Suprapubic skin (tissue), 4 donors: ENCODE measurements at regions not wholly inside any gene's neighbourhood (a gene's known extent, or its start where the extent isn't known, plus 50 kb on each side); places are given as distances from the start of the nearest gene placed in this dataset.
"Not testable (repeated sequence)": the region's sequence is repeated elsewhere in the genome, so short reads cannot be mapped to it uniquely, and the experiment has no call there.

Source experiments
- DNase-seq, 2 donors: peaks; one replicate each; pipeline ENCODE4 v3.0.0-alpha.2; 2019; ENCODE audit warnings: low spot score in 2 of 2
- H3K27ac ChIP-seq: fragments of 200-600 bp; sonication (generic); one replicate; pipeline ENCODE4 v1.5.1; 2019
- H3K27me3 ChIP-seq: fragments of 200-600 bp; sonication (generic); one replicate; pipeline ENCODE4 v1.5.1; 2019
- H3K36me3 ChIP-seq: fragments of 200-600 bp; sonication (generic); one replicate; pipeline ENCODE4 v1.5.1; 2019
- H3K4me1 ChIP-seq: fragments of 200-600 bp; sonication (generic); one replicate; pipeline ENCODE4 v1.5.1; 2019
- H3K4me3 ChIP-seq: fragments of 200-600 bp; sonication (generic); one replicate; pipeline ENCODE4 v1.5.1; 2019; ENCODE audit warnings: mild to moderate bottlenecking
- H3K9me3 ChIP-seq: fragments of 200-600 bp; sonication (generic); one replicate; pipeline ENCODE4 v1.5.1; 2019
- EP300 ChIP-seq: sonication (generic); formaldehyde crosslinking; IDR thresholded peaks from one replicate; pipeline ENCODE4 v1.6.1; 2017; ENCODE audit warnings: antibody characterized with exemption
- POLR2A ChIP-seq, 2 donors: fragments of 450-650 bp; IDR thresholded peaks; one replicate each; pipeline ENCODE4 v1.6.1; 2017; ENCODE audit warnings: antibody characterized with exemption in 2 of 2, mild to moderate bottlenecking in 2 of 2, moderate library complexity in 2 of 2
- POLR2AphosphoS5 ChIP-seq, 3 donors: sonication (generic); formaldehyde crosslinking; IDR thresholded peaks; one replicate each; pipeline ENCODE4 v1.6.1; 2017; ENCODE audit warnings: antibody characterized with exemption in 3 of 3
- WGBS: methylation state at CpG from one replicate; pipeline ENCODE4 v1.1.5; 2018; 5-methylcytosine and 5-hydroxymethylcytosine counted together
- TF ChIP-seq, protein P1 (sequence below), 2 donors: fragments of 200-600 bp in 1 of 2; fragments of 450-650 bp in 1 of 2; sonication (generic) in 1 of 2; IDR thresholded peaks; one replicate each; pipeline ENCODE4 v1.5.1; 2016 to 2019; ENCODE audit warnings: antibody characterized with exemption in 2 of 2, mild to moderate bottlenecking in 1 of 2, moderate library complexity in 1 of 2

DNA sequence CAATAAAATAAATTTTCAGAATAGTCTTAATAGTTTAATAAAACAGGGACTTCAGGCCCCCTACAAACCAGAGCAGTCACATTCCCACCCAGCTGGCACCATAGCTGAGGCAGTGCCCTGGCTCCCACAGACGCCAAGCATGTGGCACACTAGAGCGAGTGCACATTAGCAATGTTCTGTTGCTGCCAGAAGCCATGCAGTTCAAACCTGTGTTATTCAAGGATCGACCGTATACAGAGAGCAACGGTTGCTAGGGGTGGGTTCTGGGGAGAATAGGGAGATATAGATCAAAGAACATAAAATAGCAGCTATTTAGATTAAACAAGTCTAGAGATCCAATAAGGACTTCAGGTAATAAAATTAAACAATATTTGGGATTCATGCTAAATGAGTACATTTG is 419.3 kb upstream of the KLHL1 start:
- no peaks in the 10 kb centered on the region for H3K27me3 ChIP-seq
- H3K27ac ChIP-seq: no peak overlapping the region
- H3K9me3 ChIP-seq: no peaks in the 10 kb centered on the region
- H3K4me3 ChIP-seq: no peak overlapping the region
- 58% methylated on average over 5 of the region's 5 CpGs for WGBS
- H3K4me1 ChIP-seq: no peaks in the 10 kb centered on the region
- H3K36me3 ChIP-seq: no peaks in the 10 kb centered on the region
- TF ChIP-seq POLR2A (IDR thresholded peaks at IDR 0.05) (no peak), EP300 (no peak), POLR2AphosphoS5 (IDR thresholded peaks at IDR 0.05) (no peak)
- TF ChIP-seq, protein P1, sequence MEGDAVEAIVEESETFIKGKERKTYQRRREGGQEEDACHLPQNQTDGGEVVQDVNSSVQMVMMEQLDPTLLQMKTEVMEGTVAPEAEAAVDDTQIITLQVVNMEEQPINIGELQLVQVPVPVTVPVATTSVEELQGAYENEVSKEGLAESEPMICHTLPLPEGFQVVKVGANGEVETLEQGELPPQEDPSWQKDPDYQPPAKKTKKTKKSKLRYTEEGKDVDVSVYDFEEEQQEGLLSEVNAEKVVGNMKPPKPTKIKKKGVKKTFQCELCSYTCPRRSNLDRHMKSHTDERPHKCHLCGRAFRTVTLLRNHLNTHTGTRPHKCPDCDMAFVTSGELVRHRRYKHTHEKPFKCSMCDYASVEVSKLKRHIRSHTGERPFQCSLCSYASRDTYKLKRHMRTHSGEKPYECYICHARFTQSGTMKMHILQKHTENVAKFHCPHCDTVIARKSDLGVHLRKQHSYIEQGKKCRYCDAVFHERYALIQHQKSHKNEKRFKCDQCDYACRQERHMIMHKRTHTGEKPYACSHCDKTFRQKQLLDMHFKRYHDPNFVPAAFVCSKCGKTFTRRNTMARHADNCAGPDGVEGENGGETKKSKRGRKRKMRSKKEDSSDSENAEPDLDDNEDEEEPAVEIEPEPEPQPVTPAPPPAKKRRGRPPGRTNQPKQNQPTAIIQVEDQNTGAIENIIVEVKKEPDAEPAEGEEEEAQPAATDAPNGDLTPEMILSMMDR (IDR thresholded peaks at IDR 0.05): no peak
- no peak for DNase-seq

DNA sequence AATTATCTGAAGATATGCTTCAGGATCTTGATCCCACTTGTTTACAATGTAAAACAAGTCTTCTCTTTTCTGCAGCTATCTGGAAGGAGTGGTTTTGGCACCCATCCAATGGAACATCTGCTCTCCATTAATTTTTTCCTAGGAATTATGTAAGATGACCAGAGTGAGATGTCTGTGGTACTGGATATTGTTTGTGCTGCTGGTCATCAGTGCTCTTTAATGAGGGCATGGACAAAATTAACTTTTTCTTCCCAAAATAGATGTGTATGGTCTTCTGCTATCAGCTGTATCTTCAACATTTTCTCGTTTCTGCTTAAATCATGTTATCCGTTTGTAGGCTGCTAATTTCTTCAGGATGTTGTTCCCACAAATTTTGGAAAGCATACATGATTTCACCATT is 415.4 kb upstream of the KLHL1 start:
- Histone ChIP-seq H3K9me3 (no peaks in the 10 kb centered on the region), H3K27ac (no peak overlapping the region), H3K27me3 (no peaks in the 10 kb centered on the region), H3K4me1 (no peaks in the 10 kb centered on the region), H3K4me3 (no peak overlapping the region), H3K36me3 (no peaks in the 10 kb centered on the region)
- WGBS: 50% methylated on average over 2 of the region's 2 CpGs
- TF ChIP-seq, protein P1 (IDR thresholded peaks at IDR 0.05): no peak
- TF ChIP-seq POLR2AphosphoS5 (IDR thresholded peaks at IDR 0.05) (no peak), EP300 (no peak), POLR2A (IDR thresholded peaks at IDR 0.05) (no peak)
- no peak for DNase-seq

DNA sequence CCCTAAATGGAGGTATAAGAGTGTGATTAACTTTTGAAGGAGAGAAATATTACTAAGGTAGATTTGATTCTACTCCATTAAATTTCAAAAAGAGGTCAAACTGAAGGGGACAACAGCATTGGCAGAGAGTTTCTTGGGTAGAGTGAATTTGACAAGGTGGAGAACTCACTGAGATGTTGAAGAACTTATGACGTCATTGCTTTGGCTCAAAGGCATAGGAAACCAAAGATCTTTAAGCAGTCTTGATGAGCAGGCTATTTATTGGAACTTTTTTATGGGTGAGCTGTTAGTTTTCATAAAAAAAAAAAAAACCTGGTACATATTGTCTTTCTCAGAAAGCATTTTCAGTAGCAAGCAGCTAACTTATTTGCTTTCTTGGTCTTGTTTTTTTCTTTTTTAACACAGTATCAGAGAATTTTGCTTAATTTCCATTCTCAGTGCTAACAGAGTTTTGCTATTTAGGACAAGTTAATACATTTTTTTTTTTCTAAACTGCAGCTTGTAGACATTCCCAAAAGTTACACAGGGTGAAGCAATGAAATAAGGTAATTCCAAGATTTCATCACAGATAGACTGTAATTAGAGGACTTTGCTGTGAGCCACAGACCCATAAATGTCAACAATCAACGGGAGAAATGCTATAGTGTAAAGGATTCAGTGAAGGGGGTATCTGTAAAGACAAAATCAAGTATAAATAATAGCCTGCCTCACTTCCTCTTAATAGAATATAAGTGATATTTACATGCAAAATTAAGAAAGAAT is 412.2 kb upstream of the KLHL1 start:
- Histone ChIP-seq H3K36me3 (no peaks in the 10 kb centered on the region), H3K27me3 (no peaks in the 10 kb centered on the region), H3K9me3 (no peaks in the 10 kb centered on the region), H3K4me1 (no peaks in the 10 kb centered on the region), H3K27ac (no peak overlapping the region), H3K4me3 (no peak overlapping the region)
- 58% methylated on average over 2 of the region's 2 CpGs for WGBS
- TF ChIP-seq, protein P1 (IDR thresholded peaks at IDR 0.05): no peak
- no peak for TF ChIP-seq POLR2A (IDR thresholded peaks at IDR 0.05)
- DNase-seq: no peak

DNA sequence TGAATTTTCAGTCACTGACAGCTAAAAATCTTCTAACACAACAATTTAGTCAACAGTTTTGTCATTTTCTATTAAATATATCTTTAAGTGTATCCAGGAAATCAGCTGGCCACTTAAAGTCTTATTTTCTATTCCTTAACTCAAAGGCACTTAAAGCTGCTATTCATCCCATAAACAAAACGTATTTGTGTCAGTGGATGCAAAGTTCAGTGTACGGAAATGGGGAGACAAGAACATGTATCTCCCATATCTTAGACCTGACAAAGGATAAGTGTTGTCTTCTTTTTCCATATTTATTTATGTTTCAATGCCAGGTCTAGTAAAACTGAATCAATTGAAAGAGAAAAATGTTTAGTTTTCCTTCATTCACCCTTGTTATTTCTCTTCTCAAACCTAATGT is 409.8 kb upstream of the KLHL1 start:
- no peaks in the 10 kb centered on the region for H3K36me3 ChIP-seq
- TF ChIP-seq, protein P1 (IDR thresholded peaks at IDR 0.05): no peak
- TF ChIP-seq EP300 (no peak), POLR2A (IDR thresholded peaks at IDR 0.05) (no peak)
- no peak for DNase-seq
- 77% methylated on average over 2 of the region's 2 CpGs for WGBS
- H3K27me3 ChIP-seq: no peaks in the 10 kb centered on the region
- H3K4me3 ChIP-seq: no peak overlapping the region
- no peaks in the 10 kb centered on the region for H3K4me1 ChIP-seq
- H3K27ac ChIP-seq: no peak overlapping the region
- H3K9me3 ChIP-seq: no peaks in the 10 kb centered on the region

GRCh38 chr13:70516226-70516625 is 408.0 kb upstream of the KLHL1 start:
- Histone ChIP-seq H3K27ac (no peak overlapping the region), H3K9me3 (no peaks in the 10 kb centered on the region), H3K4me1 (no peaks in the 10 kb centered on the region), H3K36me3 (no peaks in the 10 kb centered on the region), H3K4me3 (no peak overlapping the region), H3K27me3 (no peaks in the 10 kb centered on the region)
- TF ChIP-seq EP300: no peak
- TF ChIP-seq, protein P1 (IDR thresholded peaks at IDR 0.05): no peak
- TF ChIP-seq POLR2A (IDR thresholded peaks at IDR 0.05): no peak
- no peak for TF ChIP-seq POLR2AphosphoS5 (IDR thresholded peaks at IDR 0.05)
- DNase-seq: no peak
- 74% methylated on average over 2 of the region's 2 CpGs for WGBS

DNA sequence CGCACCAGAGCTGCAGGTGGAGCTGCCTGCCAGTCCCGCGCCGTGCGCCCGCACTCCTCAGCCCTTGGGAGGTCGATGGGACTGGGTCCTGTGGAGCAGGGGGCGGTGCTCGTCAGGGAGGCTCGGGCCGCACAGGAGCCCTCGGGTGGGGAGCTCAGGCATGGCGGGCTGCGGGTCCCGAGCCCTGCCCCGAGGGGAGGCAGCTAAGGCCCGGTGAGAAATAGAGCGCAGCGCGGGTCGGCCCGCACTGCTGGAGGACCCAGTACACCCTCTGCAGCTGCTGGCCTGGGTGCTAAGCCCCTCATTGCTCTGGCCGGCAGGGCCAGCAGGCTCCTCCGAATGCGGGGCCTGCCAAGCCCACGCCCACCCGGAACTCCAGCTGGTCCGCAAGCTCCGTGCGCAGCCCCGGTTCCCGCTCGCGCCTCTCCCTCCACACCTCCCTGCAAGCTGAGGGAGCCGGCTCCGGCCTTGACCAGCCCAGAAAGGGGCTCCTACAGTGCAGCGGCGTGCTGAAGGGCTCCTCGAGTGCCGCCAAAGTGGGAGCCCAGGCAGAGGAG is 403.7 kb upstream of the KLHL1 start:
- not testable (repeated sequence) for H3K9me3 ChIP-seq, H3K36me3 ChIP-seq, H3K27me3 ChIP-seq, H3K27ac ChIP-seq, DNase-seq, H3K4me3 ChIP-seq, H3K4me1 ChIP-seq
- 97% methylated on average over 11 of the region's 40 CpGs for WGBS
